Thyroid gland (tissue), 4 donors: ENCODE measurements at regions not wholly inside any gene's neighbourhood (a gene's known extent, or its start where the extent isn't known, plus 50 kb on each side); places are given as distances from the start of the nearest gene placed in this dataset.
A peak's percentile ranks its signal among the peaks of the same experiment; 100 is the strongest.

Source experiments
- DNase-seq, 2 donors: peaks; one replicate each; pipeline ENCODE4 v3.0.0-alpha.2; 2019
- H3K27ac ChIP-seq, 3 donors: fragments of 200-600 bp; sonication (generic); 1 replicate in 2 of 3; 2 replicates in 1 of 3; pipeline ENCODE4 v1.5.1; 2016 to 2019; ENCODE audit warnings: mild to moderate bottlenecking in 1 of 3, moderate library complexity in 1 of 3
- H3K27me3 ChIP-seq: fragments of 200-600 bp; sonication (generic); one replicate; pipeline ENCODE4 v1.5.1; 2019
- H3K36me3 ChIP-seq, 2 donors: fragments of 200-600 bp; sonication (generic); one replicate each; pipeline ENCODE4 v1.5.1; 2016 to 2019
- H3K4me1 ChIP-seq, 2 donors: fragments of 200-600 bp; sonication (generic); one replicate each; pipeline ENCODE4 v1.5.1; 2017 to 2019
- H3K4me3 ChIP-seq, 3 donors: fragments of 200-600 bp; sonication (generic); replicated peaks in 1 of 3; 1 replicate in 2 of 3; 2 replicates in 1 of 3; pipeline ENCODE4 v1.5.1; 2016; ENCODE audit warnings: mild to moderate bottlenecking in 1 of 3
- H3K9me3 ChIP-seq: fragments of 200-600 bp; sonication (generic); one replicate; pipeline ENCODE4 v1.5.1; 2017
- CTCF ChIP-seq, 6 experiments: fragments of 200-600 bp in 3 of 6; fragments of 450-650 bp in 3 of 6; sonication (generic) in 3 of 6; IDR thresholded peaks; one replicate each; pipeline ENCODE4 v1.5.1; 2016 to 2019; ENCODE audit warnings: antibody characterized with exemption in 6 of 6, mild to moderate bottlenecking in 2 of 6, inconsistent platforms in 1 of 6, moderate library complexity in 1 of 6
- POLR2A ChIP-seq, 2 donors: fragments of 450-650 bp; IDR thresholded peaks; one replicate each; pipeline ENCODE4 v1.6.1; 2017; ENCODE audit warnings: antibody characterized with exemption in 2 of 2, mild to moderate bottlenecking in 2 of 2, moderate library complexity in 1 of 2
- WGBS, 2 donors: methylation state at CpG; one replicate each; pipeline ENCODE4 v1.1.5; 2017; 5-methylcytosine and 5-hydroxymethylcytosine counted together
- intact Hi-C: fragments of 100-400 bp; cut with DNase I; formaldehyde crosslinking; loops from one replicate; pipeline ENCODE4 v1.15.1; 2023

GRCh38 chr9:84538879-84539278 lies 130.7 kb upstream of the NTRK2 start:
- no peaks in the 10 kb centered on the region for H3K4me1 ChIP-seq
- no peaks in the 10 kb centered on the region for H3K27me3 ChIP-seq
- H3K9me3 ChIP-seq, result no peaks in the 10 kb centered on the region
- intact Hi-C loops, result no loop called here
- WGBS, 2 donors, result 100% methylated on average over 1 of the region's 1 CpG
- no peak for DNase-seq
- H3K4me3 ChIP-seq, result no peak overlapping the region
- no peak overlapping the region for H3K27ac ChIP-seq
- TF ChIP-seq POLR2A (IDR thresholded peaks at IDR 0.05) (no peak), CTCF (IDR thresholded peaks at IDR 0.05) (no peak)
- H3K36me3 ChIP-seq, result no peaks in the 10 kb centered on the region

GRCh38 chr9:84542554-84542953 lies 127.0 kb upstream of the NTRK2 start:
- WGBS, 2 donors, result 69 to 86% methylated on average over 3 of the region's 3 CpGs
- Histone ChIP-seq H3K27me3 (no peaks in the 10 kb centered on the region), H3K4me3 (no peak overlapping the region), H3K9me3 (no peaks in the 10 kb centered on the region), H3K4me1 (no peaks in the 10 kb centered on the region), H3K27ac (no peak overlapping the region), H3K36me3 (no peaks in the 10 kb centered on the region)
- intact Hi-C loops, result no loop called here
- TF ChIP-seq CTCF (IDR thresholded peaks at IDR 0.05) (no peak), POLR2A (IDR thresholded peaks at IDR 0.05) (no peak)
- DNase-seq, result no peak

GRCh38 chr9:84554069-84554664 lies 115.4 kb upstream of the NTRK2 start:
- Histone ChIP-seq H3K27me3 (no peaks in the 10 kb centered on the region), H3K36me3 (no peaks in the 10 kb centered on the region), H3K27ac (no peak overlapping the region), H3K4me1 (peaks cover 5 to 11% of the 10 kb centered on the region in 2 donors), H3K4me3 (no peak overlapping the region), H3K9me3 (no peaks in the 10 kb centered on the region)
- intact Hi-C loops, result no loop called here
- TF ChIP-seq CTCF (IDR thresholded peaks at IDR 0.05) (no peak), POLR2A (IDR thresholded peaks at IDR 0.05) (no peak)
- no peak for DNase-seq
- WGBS, 2 donors, result 83 to 85% methylated on average over 1 of the region's 1 CpG

GRCh38 chr9:84556556-84556955 lies 113.0 kb upstream of the NTRK2 start:
- 70 to 77% methylated on average over 1 of the region's 1 CpG for WGBS, 2 donors
- intact Hi-C loops, result no loop called here
- no peak for DNase-seq
- H3K27ac ChIP-seq, result no peak overlapping the region
- TF ChIP-seq POLR2A (IDR thresholded peaks at IDR 0.05) (no peak), CTCF (IDR thresholded peaks at IDR 0.05) (no peak)
- peaks cover 5 to 16% of the 10 kb centered on the region in 2 donors for H3K4me1 ChIP-seq
- H3K27me3 ChIP-seq, result no peaks in the 10 kb centered on the region
- H3K36me3 ChIP-seq, result no peaks in the 10 kb centered on the region
- H3K9me3 ChIP-seq, result no peaks in the 10 kb centered on the region
- no peak overlapping the region for H3K4me3 ChIP-seq

- H3K9me3 ChIP-seq, result no peaks in the 10 kb centered on the region
- intact Hi-C loops, result no loop called here
- peak; percentile 9 to 20 for DNase-seq
- H3K27ac ChIP-seq, result no peak overlapping the region
- peaks cover 5 to 16% of the 10 kb centered on the region in 2 donors for H3K4me1 ChIP-seq
- H3K27me3 ChIP-seq, result no peaks in the 10 kb centered on the region
- no peak overlapping the region for H3K4me3 ChIP-seq
- no peak for TF ChIP-seq CTCF (IDR thresholded peaks at IDR 0.05)
- no peak for TF ChIP-seq POLR2A (IDR thresholded peaks at IDR 0.05)
- WGBS, 2 donors, result 61 to 64% methylated on average over 4 of the region's 4 CpGs
- H3K36me3 ChIP-seq, result no peaks in the 10 kb centered on the region
Observed at GRCh38 chr9:84557751-84558150, 111.8 kb upstream of the NTRK2 start.
